ENCODE measurements at regions not wholly inside any gene's neighbourhood (a gene's known extent, or its start where the extent isn't known, plus 50 kb on each side); places are given as distances from the start of the nearest gene placed in this dataset.

DNA sequence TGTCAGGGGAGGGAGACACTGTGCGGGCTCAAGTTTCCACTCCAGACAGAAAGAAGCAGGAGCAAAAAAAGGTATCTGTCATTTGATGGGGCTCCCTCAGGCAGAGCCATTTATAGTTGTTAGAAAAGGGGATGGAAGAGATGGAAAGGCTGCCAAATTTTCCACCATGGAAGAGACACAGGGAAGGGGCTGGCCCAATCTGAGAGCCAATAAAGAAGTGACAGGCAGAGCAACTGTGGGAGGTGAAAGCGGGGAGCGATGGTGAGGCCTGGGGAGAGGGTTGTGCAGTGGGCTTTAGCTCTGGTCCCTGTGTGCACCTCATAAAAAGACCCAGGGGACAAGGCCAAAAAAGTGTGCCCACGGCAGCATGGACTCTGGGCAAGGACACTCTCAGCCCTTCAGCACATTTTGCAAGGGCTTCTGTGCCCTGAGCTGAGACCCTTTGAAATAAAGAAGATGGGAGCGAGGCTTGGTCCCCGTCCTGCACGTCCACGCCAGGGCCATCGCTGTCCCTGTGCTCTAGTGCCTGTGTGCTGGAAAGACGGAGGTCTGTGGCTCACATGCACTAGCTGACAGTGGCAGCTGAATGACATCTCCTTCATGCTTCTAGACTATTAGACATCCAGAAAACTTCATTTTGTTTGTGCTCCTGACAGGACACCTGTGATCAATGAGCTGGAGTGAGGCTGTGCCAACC is 456.7 kb upstream of the HS6ST1 start:
- FAIRE-seq (no peak), DNase-seq (ENCODE audit: low read depth, low spot score) (no peak)
- no peak overlapping the region for H3K9ac ChIP-seq (replicated peaks; ENCODE audit: extremely low read depth, insufficient read depth, low read length)
- no peak for TF ChIP-seq POLR2AphosphoS5 (IDR thresholded peaks at IDR 0.05; ENCODE audit: insufficient read depth, low read depth, low read length)
- TF ChIP-seq POLR2A (IDR thresholded peaks at IDR 0.05; ENCODE audit: low read depth, low read length), result no peak
- no peak for TF ChIP-seq JUN (IDR thresholded peaks at IDR 0.05; ENCODE audit: borderline replicate concordance, insufficient read depth, insufficient read length, low read depth)
- no peak for TF ChIP-seq MAX (IDR thresholded peaks at IDR 0.05; ENCODE audit: insufficient read depth, insufficient read length)
- no peak for TF ChIP-seq MYC (IDR thresholded peaks at IDR 0.05; ENCODE audit: low read depth, low read length)
- no peak for TF ChIP-seq EZH2 (IDR thresholded peaks at IDR 0.05; ENCODE audit: borderline replicate concordance, low read depth, low read length, severe bottlenecking)
- no peak for TF ChIP-seq GATA2 (IDR thresholded peaks at IDR 0.05; ENCODE audit: insufficient read depth, insufficient read length, low read depth, low read length)
- TF ChIP-seq, protein P1, sequence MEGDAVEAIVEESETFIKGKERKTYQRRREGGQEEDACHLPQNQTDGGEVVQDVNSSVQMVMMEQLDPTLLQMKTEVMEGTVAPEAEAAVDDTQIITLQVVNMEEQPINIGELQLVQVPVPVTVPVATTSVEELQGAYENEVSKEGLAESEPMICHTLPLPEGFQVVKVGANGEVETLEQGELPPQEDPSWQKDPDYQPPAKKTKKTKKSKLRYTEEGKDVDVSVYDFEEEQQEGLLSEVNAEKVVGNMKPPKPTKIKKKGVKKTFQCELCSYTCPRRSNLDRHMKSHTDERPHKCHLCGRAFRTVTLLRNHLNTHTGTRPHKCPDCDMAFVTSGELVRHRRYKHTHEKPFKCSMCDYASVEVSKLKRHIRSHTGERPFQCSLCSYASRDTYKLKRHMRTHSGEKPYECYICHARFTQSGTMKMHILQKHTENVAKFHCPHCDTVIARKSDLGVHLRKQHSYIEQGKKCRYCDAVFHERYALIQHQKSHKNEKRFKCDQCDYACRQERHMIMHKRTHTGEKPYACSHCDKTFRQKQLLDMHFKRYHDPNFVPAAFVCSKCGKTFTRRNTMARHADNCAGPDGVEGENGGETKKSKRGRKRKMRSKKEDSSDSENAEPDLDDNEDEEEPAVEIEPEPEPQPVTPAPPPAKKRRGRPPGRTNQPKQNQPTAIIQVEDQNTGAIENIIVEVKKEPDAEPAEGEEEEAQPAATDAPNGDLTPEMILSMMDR (IDR thresholded peaks at IDR 0.05; ENCODE audit: extremely low read depth in 1 of 2, insufficient read depth in 1 of 2, low read depth in 1 of 2, low read length in 2 of 2), result no peak
- no peak for TF ChIP-seq FOS (IDR thresholded peaks at IDR 0.05; ENCODE audit: borderline replicate concordance, insufficient read depth, low read length)
- no peaks in the 10 kb centered on the region for H3K79me2 ChIP-seq (ENCODE audit: control insufficient read depth, insufficient read depth, low read length)
- dilution Hi-C loops (cut with MboI; ENCODE audit: extremely low pct_ligation_motif_present, low sequenced_read_pairs) (no loop called here), intact Hi-C loops (cut with micrococcal nuclease) (no loop called here)
- ChIA-PET POLR2A (no interaction called here), CTCF (interaction anchor here (0.6 kb wide), 1 partner anchor 122 kb away, joined by 3 read pairs; no protein-coding TSS in a partner anchor)
- no peaks in the 10 kb centered on the region for H3K36me3 ChIP-seq (ENCODE audit: control insufficient read depth in 2 of 2, extremely low read depth in 1 of 2, insufficient read depth in 2 of 2, low read length in 2 of 2)
- H3K9me1 ChIP-seq (replicated peaks; ENCODE audit: control insufficient read depth, extremely low read depth, insufficient read depth, low read length), result no peaks in the 10 kb centered on the region
- H3K27me3 ChIP-seq (ENCODE audit: control insufficient read depth in 2 of 2, insufficient read depth in 2 of 2, low read length in 2 of 2), result no peaks in the 10 kb centered on the region
- H3K9me3 ChIP-seq (replicated peaks; ENCODE audit: control insufficient read depth, insufficient read depth, low read length), result no peaks in the 10 kb centered on the region
- BruUV-seq (replicated peaks), result no TSS peak
- H3K4me2 ChIP-seq (ENCODE audit: insufficient read depth, low read length), result no peak overlapping the region
- no peak overlapping the region for H3K27ac ChIP-seq (ENCODE audit: insufficient read depth, low read depth, low read length)
- H3K4me3 ChIP-seq (replicated peaks in 1 of 3; ENCODE audit: insufficient read depth in 1 of 3, low read depth in 1 of 3, low read length in 3 of 3), result no peak overlapping the region
- no peaks in the 10 kb centered on the region for H4K20me1 ChIP-seq (replicated peaks; ENCODE audit: control insufficient read depth, extremely low read depth, insufficient read depth, low read length)
- no peak overlapping the region for H2AFZ ChIP-seq (ENCODE audit: low read depth, low read length)
- no peaks in the 10 kb centered on the region for H3K4me1 ChIP-seq (ENCODE audit: control insufficient read depth, extremely low read depth, insufficient read depth, low read length)
